ENCODE measurements at regions not wholly inside any gene's neighbourhood (a gene's known extent, or its start where the extent isn't known, plus 50 kb on each side); places are given as distances from the start of the nearest gene placed in this dataset.
"Not testable (repeated sequence)": the region's sequence is repeated elsewhere in the genome, so short reads cannot be mapped to it uniquely, and the experiment has no call there.

DNA sequence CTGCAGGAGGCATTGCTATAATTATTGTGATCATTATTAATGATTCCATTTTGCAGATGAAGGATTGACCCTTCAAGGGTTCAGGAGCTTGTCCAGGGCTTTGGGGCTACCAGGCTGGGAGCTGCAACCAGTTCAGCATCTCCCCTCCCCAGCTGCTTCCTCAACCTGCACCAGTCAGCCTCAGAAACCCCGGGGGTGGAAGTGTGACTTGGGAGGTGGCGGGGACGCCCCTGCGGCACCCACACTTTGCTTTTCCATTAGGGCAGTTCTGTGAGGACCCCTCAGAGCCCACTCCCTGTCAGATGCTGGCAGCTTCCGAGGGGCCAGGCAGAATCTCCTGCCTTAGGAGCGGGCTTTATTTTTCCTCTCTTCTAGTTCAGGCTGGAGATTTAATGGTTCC, 85.6 kb downstream of the OLFM1 start:
- no peak for DNase-seq

- DNase-seq, result no peak
Observed at GRCh38 chr9:135174248-135174647, 86.8 kb downstream of the OLFM1 start.

DNA sequence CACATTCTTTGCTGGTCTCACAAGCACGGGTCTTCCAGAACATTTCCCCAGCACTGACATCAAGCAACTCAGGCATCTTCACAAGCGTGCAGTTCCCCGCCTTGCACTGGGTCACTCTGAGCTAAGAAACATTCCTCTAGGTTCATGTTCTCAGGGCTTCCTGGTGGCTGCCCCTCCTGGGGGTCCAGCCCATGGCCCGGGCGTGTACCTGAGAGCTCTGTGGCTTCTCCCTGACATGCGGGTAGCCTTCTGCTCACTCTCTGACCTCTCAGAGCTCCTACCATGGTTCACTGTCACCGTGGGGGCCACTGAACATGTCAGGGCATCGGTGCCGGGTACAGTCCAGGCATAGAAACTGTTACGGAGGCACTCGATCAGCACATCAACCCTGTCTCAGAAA, 87.5 kb downstream of the OLFM1 start:
- DNase-seq, result no peak

DNA sequence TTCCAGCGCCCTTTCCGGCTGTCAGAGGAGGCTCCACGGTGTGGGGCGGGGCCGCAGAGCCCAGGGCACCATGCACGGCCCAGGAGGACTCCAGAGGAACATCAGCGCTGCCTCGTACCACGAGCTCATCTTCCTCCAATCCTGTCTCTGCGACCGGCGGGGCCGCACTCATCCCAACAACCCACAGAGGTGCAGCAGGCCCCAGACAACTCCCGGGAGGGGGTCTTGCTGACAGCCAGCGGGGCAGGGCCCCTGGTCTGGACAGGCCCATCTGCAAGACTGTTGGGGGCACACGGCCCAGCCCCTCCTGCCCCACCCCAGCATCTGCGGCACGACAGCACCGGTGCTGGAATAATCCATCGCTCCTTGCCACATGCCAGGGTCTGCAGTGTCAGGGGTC, 88.8 kb downstream of the OLFM1 start:
- no peak for DNase-seq

- DNase-seq, result not testable (repeated sequence)
Observed at GRCh38 chr9:135177562-135177961, 90.1 kb downstream of the OLFM1 start.

- DNase-seq, result no peak
Observed at GRCh38 chr9:135178498-135178897, 91.0 kb downstream of the OLFM1 start.

GRCh38 chr9:135179041-135179440, 91.6 kb downstream of the OLFM1 start:
- DNase-seq, result no peak

DNA sequence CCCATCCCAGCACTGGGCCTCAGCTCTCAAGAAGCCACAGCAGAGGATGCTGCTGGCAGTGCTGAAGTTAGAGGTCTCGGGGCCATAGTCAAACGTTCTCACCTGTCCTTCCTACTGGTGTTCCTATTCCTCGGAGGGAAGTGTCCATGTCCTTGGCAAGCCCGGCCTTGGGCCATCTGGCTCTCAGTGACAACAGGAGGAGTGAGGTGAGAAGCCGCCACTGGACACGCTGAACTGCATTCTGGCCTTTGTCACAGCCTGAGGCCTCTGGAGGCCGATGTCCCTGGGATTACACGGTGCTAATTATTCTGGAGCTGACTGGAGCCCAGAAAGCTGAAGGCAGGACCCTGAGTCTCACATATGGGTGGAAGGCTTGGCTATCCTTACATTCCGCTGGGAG, 92.5 kb downstream of the OLFM1 start:
- DNase-seq, result no peak

DNA sequence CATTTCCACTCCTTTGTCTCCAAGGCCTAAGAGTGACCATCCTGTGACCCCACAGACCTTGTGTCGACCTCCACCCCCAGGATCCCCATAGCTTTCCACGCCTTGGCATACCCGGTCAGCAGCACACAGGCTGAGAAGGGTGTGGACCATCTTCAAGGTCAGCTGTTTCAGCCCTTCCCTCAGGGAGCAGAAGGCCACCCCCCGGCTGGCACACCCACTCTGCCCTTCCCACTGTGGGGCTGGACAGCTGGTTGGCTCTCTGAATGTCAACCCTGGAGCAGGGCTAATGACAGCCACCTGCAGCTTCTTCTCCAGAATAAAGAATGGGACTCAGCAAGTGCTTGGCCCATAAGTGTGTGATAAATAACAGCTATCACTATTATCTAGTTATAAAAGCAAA, 93.1 kb downstream of the OLFM1 start:
- DNase-seq, result no peak

DNA sequence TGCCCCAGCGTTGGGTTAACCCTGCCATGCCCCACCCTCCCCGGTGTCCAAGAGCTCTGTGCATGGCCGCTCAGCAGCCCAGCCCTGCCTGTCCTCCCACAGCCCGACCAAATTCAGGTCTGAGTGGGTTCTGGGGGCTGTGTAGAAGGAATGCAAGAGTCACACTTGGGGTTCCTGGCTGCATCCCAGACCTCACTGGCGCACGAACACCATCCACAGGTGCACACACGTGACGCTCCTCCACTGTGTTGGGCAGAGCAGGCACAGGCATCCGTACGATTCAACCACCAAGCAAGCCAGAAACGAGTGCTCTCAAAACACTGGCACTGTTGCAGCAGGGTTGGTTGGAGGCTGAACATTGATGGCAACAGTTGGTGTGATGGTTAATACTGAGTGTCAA, 93.9 kb downstream of the OLFM1 start:
- DNase-seq, result no peak

GRCh38 chr9:135181841-135182240, 94.4 kb downstream of the OLFM1 start:
- DNase-seq, result not testable (repeated sequence)

- DNase-seq, result no peak
Observed at GRCh38 chr9:135183069-135183468, 95.6 kb downstream of the OLFM1 start.

DNA sequence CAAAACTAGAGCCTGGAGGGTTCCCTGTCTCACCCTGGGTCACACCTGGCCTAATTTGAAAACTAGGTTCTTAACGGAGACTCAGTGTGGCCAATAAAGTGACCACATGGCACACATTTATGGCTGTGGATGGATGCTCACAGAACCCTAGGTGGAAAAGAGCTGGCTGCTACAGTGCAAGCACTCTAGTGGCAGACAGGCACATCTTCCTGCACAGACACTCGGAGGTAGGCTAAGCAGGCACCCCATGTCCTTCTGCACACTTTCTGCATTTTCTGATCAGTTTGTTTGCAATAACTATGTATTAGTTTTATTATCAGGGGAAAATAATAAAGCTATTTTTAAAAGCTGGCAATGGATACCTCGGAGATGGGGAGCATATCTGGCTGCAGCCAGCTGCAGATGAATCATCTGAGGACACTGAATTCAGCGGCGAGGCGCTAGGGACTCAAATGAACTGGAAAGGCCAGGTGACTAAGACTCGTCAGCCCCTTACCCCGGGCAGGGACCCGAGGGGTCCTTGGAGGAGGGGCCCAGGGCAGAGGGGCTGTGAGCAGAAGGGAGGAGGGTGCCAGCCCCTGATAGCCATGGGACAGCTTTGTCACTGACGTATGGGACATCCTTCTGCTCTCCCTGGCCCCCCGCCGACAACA, 96.2 kb downstream of the OLFM1 start:
- DNase-seq, result no peak

- no peak for DNase-seq
Observed at GRCh38 chr9:135184181-135185053, 96.9 kb downstream of the OLFM1 start.

DNA sequence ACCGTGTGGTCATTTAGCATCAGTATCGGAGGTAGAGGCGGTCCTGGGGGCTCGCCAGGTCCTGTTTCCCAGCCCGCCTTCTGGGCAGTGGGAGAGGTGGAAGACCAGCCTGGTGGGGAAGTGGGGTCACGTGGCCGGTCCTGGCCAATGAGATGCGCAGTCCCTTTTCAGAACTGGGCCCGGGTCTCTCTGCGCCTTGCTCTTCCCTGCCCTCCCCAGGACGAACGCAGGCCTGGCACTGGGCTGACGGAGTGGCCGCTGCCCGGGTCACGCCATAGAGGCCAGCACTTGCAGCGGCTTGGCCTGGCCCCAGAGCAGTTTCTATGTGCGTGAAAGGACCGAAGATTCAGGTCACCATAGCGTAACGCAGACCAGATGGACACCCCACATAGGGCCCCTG, 97.6 kb downstream of the OLFM1 start:
- no peak for DNase-seq

- no peak for DNase-seq
Observed at GRCh38 chr9:135186248-135187164, 99.0 kb downstream of the OLFM1 start.

- no peak for DNase-seq
Observed at GRCh38 chr9:135187365-135187764, 99.9 kb downstream of the OLFM1 start.

DNA sequence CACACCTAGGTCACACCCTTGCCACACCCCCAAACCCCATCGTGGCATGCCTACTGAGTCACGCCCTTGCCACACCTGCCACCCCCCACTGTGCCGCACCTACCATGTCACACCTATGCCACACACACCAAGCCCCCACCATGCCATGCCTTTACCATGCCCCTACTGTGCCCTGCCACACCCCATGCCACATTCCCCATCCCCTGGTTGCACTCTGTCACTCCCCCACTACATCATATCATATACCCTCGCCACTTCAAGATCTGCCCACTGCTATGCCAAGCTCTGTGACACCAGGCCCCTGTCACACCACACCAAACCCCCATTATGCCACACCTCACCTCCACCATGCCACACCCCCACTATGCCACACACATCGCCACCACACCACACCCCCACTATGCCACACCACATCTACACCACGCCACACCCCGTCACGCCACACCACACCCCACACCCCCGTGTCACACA, 101.2 kb downstream of the OLFM1 start:
- DNase-seq, result no peak

- DNase-seq, result no peak
Observed at GRCh38 chr9:135189497-135189896, 102.0 kb downstream of the OLFM1 start.

DNA sequence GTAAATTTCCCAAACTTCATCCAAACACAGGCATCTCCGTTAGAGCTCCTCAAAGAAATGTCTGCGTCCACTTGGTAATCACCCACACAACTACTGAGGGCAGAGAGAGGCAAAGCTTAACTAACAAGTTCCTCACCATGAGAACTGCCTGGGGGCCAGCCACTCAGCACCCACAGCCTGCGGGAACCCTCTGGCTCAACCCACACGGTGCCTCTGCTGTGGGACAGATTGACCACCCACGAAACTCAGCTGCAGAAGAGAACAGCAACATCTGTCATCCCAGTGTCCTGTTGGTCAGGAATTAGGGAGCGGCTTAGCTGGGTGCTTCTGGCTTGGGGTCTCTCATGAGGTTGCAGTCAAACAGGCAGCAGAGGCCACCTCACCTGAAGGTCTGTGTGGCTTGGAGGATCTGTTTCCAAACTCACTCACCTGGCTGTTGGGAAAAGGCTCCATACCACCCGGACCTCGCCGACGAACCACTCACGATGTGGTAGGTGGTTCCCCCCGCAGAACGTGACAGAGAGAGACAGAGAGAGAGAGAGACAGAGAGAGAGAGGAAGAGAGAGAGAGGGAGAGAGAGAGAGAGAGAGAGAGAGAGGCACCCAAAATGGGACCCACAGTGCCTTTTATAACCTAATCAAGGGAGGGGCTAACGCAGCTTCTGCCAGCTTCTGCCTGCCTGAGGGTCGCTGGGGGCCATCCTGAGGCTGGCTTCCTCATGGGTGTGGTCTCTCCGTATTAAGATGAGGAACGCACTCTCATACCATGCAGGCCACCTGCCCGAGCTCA, 103.5 kb downstream of the OLFM1 start:
- no peak for DNase-seq

DNA sequence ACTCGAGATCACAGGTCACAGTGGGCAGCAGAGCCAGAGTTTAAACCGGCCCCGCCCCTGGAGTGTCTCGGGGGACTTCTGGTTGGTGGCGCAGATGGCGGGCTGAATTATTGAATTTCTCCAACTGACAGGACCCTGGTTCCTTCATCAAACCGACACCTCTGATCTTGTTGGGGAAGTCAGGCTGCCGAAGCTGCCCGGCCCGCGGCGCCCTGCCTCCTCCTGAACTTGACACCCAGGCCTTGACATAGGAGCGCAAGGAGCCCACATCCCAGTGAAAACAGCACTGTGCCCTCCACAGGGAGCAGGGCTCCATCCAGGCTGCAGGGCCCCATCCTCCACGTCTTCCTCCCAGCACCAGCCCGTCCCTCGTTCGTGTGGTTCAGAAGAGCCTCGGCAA, 105.2 kb downstream of the OLFM1 start:
- DNase-seq, result no peak

- not testable (repeated sequence) for DNase-seq
Observed at GRCh38 chr9:135195975-135196374, 108.5 kb downstream of the OLFM1 start.

Data from NCI-H1436 treated with DMSO at 0.1 percent for 48 hours (cell line).